ENCODE measurements at regions not wholly inside any gene's neighbourhood (a gene's known extent, or its start where the extent isn't known, plus 50 kb on each side); places are given as distances from the start of the nearest gene placed in this dataset.

DNA sequence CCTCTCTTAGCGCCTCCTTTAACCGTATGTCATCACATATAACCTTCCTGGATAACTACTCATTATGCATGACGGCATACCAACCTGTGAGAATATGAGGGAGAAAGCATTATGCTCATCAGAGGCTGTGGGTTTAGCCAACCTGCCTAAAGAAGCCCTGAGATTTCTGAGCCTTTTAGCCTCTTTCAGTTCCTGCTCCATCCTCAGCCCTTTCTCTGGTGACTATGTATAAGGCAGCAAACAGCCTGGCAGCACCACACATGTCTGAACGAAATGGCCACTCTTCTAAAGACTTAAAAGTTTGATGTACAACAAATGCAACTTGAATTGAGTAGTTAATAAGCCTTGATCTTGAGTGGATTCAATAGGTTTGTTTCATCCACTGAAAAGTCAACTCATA, 64.8 kb upstream of the SOX5 start:
- no peak overlapping the region for H3K27ac ChIP-seq
- no peaks in the 10 kb centered on the region for H3K27me3 ChIP-seq (ENCODE audit: control insufficient read depth, insufficient read depth, low read length)
- no peak overlapping the region for H2AFZ ChIP-seq
- H3K9ac ChIP-seq: no peak overlapping the region
- H3K79me2 ChIP-seq: no peaks in the 10 kb centered on the region
- no peak overlapping the region for H3K4me3 ChIP-seq (ENCODE audit: low read depth, low read length)
- no peak for TF ChIP-seq CTCF (IDR thresholded peaks at IDR 0.05)
- H3K4me1 ChIP-seq: no peaks in the 10 kb centered on the region
- H3K9me3 ChIP-seq (ENCODE audit: control insufficient read depth, low read length): no peaks in the 10 kb centered on the region
- H3K4me2 ChIP-seq (ENCODE audit: low read length): no peak overlapping the region
- no peaks in the 10 kb centered on the region for H3K36me3 ChIP-seq (ENCODE audit: control insufficient read depth, insufficient read depth, low read length)

DNA sequence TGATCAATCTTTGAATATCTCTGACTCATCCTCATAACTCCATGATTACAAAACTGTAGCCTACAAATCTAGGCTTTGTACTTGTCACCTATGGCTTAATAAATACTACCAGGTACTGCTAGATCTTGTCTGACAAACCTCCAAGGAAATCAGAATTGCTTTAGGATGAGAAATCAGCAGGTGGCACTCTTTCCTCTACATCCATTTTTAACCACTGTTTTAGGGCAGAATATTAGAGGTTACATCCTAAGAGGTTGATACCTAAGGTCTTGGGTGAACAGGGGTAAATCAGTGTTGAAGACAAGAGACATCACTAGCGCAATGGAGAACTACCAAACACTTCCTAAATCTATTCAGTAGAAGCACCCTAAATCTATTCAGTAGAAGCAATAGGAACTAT, 63.1 kb upstream of the SOX5 start:
- Histone ChIP-seq H3K27me3 (ENCODE audit: control insufficient read depth, insufficient read depth, low read length) (no peaks in the 10 kb centered on the region), H3K9me3 (ENCODE audit: control insufficient read depth, low read length) (no peaks in the 10 kb centered on the region), H3K4me1 (no peaks in the 10 kb centered on the region), H3K36me3 (ENCODE audit: control insufficient read depth, insufficient read depth, low read length) (no peaks in the 10 kb centered on the region), H3K27ac (no peak overlapping the region), H3K4me3 (ENCODE audit: low read depth, low read length) (no peak overlapping the region), H3K79me2 (no peaks in the 10 kb centered on the region), H3K4me2 (ENCODE audit: low read length) (no peak overlapping the region), H3K9ac (no peak overlapping the region), H2AFZ (no peak overlapping the region)
- TF ChIP-seq CTCF (IDR thresholded peaks at IDR 0.05): no peak

GRCh38 chr12:24011927-24012507, 62.5 kb upstream of the SOX5 start:
- no peaks in the 10 kb centered on the region for H3K36me3 ChIP-seq (ENCODE audit: control insufficient read depth, insufficient read depth, low read length)
- H3K79me2 ChIP-seq: no peaks in the 10 kb centered on the region
- TF ChIP-seq CTCF (IDR thresholded peaks at IDR 0.05): no peak
- no peaks in the 10 kb centered on the region for H3K27me3 ChIP-seq (ENCODE audit: control insufficient read depth, insufficient read depth, low read length)
- H3K4me1 ChIP-seq: no peaks in the 10 kb centered on the region
- no peak overlapping the region for H3K4me3 ChIP-seq (ENCODE audit: low read depth, low read length)
- no peak overlapping the region for H3K27ac ChIP-seq
- H3K9me3 ChIP-seq (ENCODE audit: control insufficient read depth, low read length): no peaks in the 10 kb centered on the region
- H2AFZ ChIP-seq: no peak overlapping the region
- H3K4me2 ChIP-seq (ENCODE audit: low read length): no peak overlapping the region
- H3K9ac ChIP-seq: no peak overlapping the region

GRCh38 chr12:24008166-24008565, 58.7 kb upstream of the SOX5 start:
- H3K4me1 ChIP-seq: no peaks in the 10 kb centered on the region
- TF ChIP-seq CTCF (IDR thresholded peaks at IDR 0.05): no peak

More at GRCh38 chr12:24008166-24008565, 58.7 kb upstream of the SOX5 start:
- no peak overlapping the region for H3K4me2 ChIP-seq (ENCODE audit: low read length)
- H3K36me3 ChIP-seq (ENCODE audit: control insufficient read depth, insufficient read depth, low read length): no peaks in the 10 kb centered on the region
- no peaks in the 10 kb centered on the region for H3K79me2 ChIP-seq
- no peak overlapping the region for H3K4me3 ChIP-seq (ENCODE audit: low read depth, low read length)
- no peaks in the 10 kb centered on the region for H3K27me3 ChIP-seq (ENCODE audit: control insufficient read depth, insufficient read depth, low read length)
- H3K27ac ChIP-seq: no peak overlapping the region
- no peak overlapping the region for H2AFZ ChIP-seq
- H3K9ac ChIP-seq: no peak overlapping the region
- no peaks in the 10 kb centered on the region for H3K9me3 ChIP-seq (ENCODE audit: control insufficient read depth, low read length)
